Sigmoid colon (tissue), 4 donors: ENCODE measurements at regions not wholly inside any gene's neighbourhood (a gene's known extent, or its start where the extent isn't known, plus 50 kb on each side); places are given as distances from the start of the nearest gene placed in this dataset.

Source experiments
- CTCF ChIP-seq, 4 experiments: fragments of 450-650 bp in 3 of 4; fragments of 200-600 bp in 1 of 4; IDR thresholded peaks; one replicate each; pipeline ENCODE4 v1.5.1; 2016 to 2019; ENCODE audit warnings: antibody characterized with exemption in 4 of 4, mild to moderate bottlenecking in 3 of 4, moderate library complexity in 2 of 4
- EP300 ChIP-seq, 4 donors: sonication (generic); formaldehyde crosslinking; IDR thresholded peaks; one replicate each; pipeline ENCODE4 v1.6.1; 2017; ENCODE audit warnings: antibody characterized with exemption in 4 of 4
- POLR2A ChIP-seq, 2 donors: fragments of 450-650 bp; IDR thresholded peaks; one replicate each; pipeline ENCODE4 v1.6.1; 2016; ENCODE audit warnings: antibody characterized with exemption in 2 of 2, mild to moderate bottlenecking in 2 of 2, moderate library complexity in 2 of 2
- POLR2AphosphoS5 ChIP-seq, 4 donors: sonication (generic); formaldehyde crosslinking; IDR thresholded peaks; one replicate each; pipeline ENCODE4 v1.6.1; 2017; ENCODE audit warnings: antibody characterized with exemption in 4 of 4

- TF ChIP-seq CTCF (IDR thresholded peaks at IDR 0.05), result no peak
- TF ChIP-seq POLR2AphosphoS5 (IDR thresholded peaks at IDR 0.05), result peak; percentile 11 to 93 (median 83)
- TF ChIP-seq POLR2A (IDR thresholded peaks at IDR 0.05), result no peak
- TF ChIP-seq EP300 (IDR thresholded peaks at IDR 0.05), result peak in 1 of 4 donors; percentile 39
Observed at GRCh38 chr20:48041078-48041780, 255.9 kb upstream of the SULF2 start.
